SK-N-SH (cell line): ENCODE measurements at regions not wholly inside any gene's neighbourhood (a gene's known extent, or its start where the extent isn't known, plus 50 kb on each side); places are given as distances from the start of the nearest gene placed in this dataset.

ENCODE experiments used
- CTCF ChIP-seq: fragments of 200-600 bp; sonication (generic); IDR thresholded peaks from 2 replicates; pipeline ENCODE4 v1.6.1; 2017; ENCODE audit warnings: antibody characterized with exemption, mild to moderate bottlenecking, moderate library complexity
- EP300 ChIP-seq, 2 experiments: IDR thresholded peaks; 2 replicates each; pipeline versions ENCODE4 v1.4.0 to v1.6.1; 2012; ENCODE audit warnings: borderline replicate concordance in 1 of 2, low read depth in 1 of 2, low read length in 1 of 2
- EZH2phosphoT487 ChIP-seq: fragments of 200-600 bp; sonication (generic); IDR thresholded peaks from 2 replicates; pipeline ENCODE4 v1.6.1; 2017; ENCODE audit warnings: low read depth, mixed run types, mild to moderate bottlenecking, antibody characterized with exemption, moderate library complexity, borderline replicate concordance
- FOXM1 ChIP-seq: IDR thresholded peaks from 2 replicates; pipeline ENCODE4 v1.4.0; 2012; ENCODE audit warnings: low read depth, mild to moderate bottlenecking
- JUND ChIP-seq: IDR thresholded peaks from 2 replicates; pipeline ENCODE4 v1.4.0; 2012
- POLR2AphosphoS5 ChIP-seq: IDR thresholded peaks from 2 replicates; pipeline ENCODE4 v1.6.1; 2012; ENCODE audit warnings: low read depth, low read length
- RCOR1 ChIP-seq: fragments of 150-350 bp; IDR thresholded peaks from 2 replicates; pipeline ENCODE4 v1.6.1; 2017; ENCODE audit warnings: antibody characterized with exemption, low read length
- REST ChIP-seq: IDR thresholded peaks from 2 replicates; pipeline ENCODE4 v1.6.1; 2012; ENCODE audit warnings: mild to moderate bottlenecking, low read depth, low read length, moderate library complexity
- RFX5 ChIP-seq: IDR thresholded peaks from 2 replicates; pipeline ENCODE4 v1.6.1; 2012; ENCODE audit warnings: mild to moderate bottlenecking, improper control_type of control experiment, low read length
- SIN3A ChIP-seq: IDR thresholded peaks from 2 replicates; pipeline ENCODE4 v1.6.1; 2012; ENCODE audit warnings: low read depth, mild to moderate bottlenecking, low read length, moderate library complexity, borderline replicate concordance
- SMC3 ChIP-seq: IDR thresholded peaks from 2 replicates; pipeline ENCODE4 v1.6.1; 2012; ENCODE audit warnings: low read depth, low read length, improper control_type of control experiment
- TAF1 ChIP-seq: IDR thresholded peaks from 2 replicates; pipeline ENCODE4 v1.6.1; 2012; ENCODE audit warnings: low read depth, mild to moderate bottlenecking, low read length, moderate library complexity, borderline replicate concordance
- USF2 ChIP-seq: fragments of 150-350 bp; IDR thresholded peaks from 2 replicates; pipeline ENCODE4 v1.6.1; 2017; ENCODE audit warnings: antibody characterized with exemption, low read length, low read depth, borderline replicate concordance
- YY1 ChIP-seq: IDR thresholded peaks from 2 replicates; pipeline ENCODE4 v1.4.0; 2012; ENCODE audit warnings: low read depth, mild to moderate bottlenecking

GRCh38 chr11:36774603-36775002 lies 176.6 kb upstream of the RAG2 start:
- TF ChIP-seq CTCF (no peak), REST (no peak), TAF1 (no peak), YY1 (no peak), EZH2phosphoT487 (no peak), USF2 (peak; percentile 10; the same call in 1 of the 2 replicates), POLR2AphosphoS5 (peak; percentile 73; the same call in 1 of the 2 replicates), EP300 (IDR thresholded peaks at IDR 0.05; ENCODE audit: borderline replicate concordance in 1 of 2, low read depth in 1 of 2, low read length in 1 of 2) (peak in 1 of 2 experiments; percentile 100; a peak in 2 of 4 replicates), RCOR1 (no peak), SMC3 (no peak), FOXM1 (peak; percentile 92; the same call in 1 of the 2 replicates), JUND (peak; percentile 98), SIN3A (no peak), RFX5 (no peak)
